GM18909 (cell line): ENCODE measurements at regions not wholly inside any gene's neighbourhood (a gene's known extent, or its start where the extent isn't known, plus 50 kb on each side); places are given as distances from the start of the nearest gene placed in this dataset.
"Not testable (repeated sequence)": the region's sequence is repeated elsewhere in the genome, so short reads cannot be mapped to it uniquely, and the experiment has no call there.

Source experiments
- ATAC-seq: cut with Tn5 transposase; IDR thresholded peaks from one replicate; pipeline ENCODE4 v1.9.1; 2021; ENCODE audit warnings: mild to moderate bottlenecking; ENCODE audit not compliant: unreplicated experiment, poor library complexity

DNA sequence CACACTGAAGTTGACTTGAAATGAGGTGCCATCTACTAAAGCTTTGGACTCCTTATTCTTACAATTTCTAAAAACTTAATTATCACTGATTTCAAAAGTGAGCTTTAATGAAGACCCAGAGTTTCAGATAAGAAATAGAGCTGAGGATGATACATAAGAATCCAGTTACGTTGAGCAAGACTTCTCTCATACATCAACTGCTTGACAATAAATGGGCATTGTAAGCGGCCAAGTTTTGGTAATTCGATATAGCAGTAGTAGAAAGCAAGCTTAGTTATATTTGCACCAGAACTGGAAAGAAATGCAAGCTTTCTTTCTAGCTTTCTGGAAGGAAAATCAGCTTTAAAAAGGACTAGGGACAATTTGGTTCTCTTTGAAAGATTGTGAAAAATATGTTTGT is 1359.6 kb downstream of the FSCB start:
- no peak for ATAC-seq

DNA sequence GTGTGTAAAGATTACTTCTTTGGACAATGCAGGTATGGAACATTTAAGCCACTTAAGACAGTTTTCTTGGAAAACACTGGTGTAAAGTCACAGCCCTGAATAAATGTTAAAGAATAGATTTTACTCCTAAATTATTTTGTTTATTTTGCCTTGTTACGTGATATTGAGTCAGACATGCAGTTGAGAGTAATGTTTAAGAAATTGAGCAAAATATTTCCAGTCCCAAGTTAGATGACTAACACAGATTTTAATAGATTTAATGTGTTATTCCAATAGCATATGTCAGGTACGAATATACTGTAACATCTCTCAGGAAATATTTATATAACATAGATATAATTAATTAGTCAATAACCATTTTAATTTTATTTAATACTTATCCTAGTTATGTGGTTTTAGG is 1361.7 kb downstream of the FSCB start:
- no peak for ATAC-seq

DNA sequence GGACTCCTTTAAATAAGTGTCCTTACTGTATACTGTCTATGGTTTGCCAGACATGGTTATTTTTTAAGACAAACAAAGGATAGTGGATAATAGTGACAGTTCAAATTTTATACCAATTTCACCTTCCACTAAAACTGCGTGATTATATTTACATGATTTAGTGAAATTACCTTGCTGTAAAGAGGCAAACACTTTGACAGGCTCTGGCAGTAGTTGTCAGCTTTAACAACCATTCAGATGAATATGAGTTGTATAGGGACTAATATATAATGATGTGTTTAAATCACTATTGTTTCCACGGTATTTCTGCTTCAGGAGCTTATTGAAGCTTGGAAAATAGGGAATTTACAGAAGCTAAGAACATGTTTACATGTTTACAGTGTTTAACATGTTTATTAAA is 1364.0 kb downstream of the FSCB start:
- no peak for ATAC-seq

DNA sequence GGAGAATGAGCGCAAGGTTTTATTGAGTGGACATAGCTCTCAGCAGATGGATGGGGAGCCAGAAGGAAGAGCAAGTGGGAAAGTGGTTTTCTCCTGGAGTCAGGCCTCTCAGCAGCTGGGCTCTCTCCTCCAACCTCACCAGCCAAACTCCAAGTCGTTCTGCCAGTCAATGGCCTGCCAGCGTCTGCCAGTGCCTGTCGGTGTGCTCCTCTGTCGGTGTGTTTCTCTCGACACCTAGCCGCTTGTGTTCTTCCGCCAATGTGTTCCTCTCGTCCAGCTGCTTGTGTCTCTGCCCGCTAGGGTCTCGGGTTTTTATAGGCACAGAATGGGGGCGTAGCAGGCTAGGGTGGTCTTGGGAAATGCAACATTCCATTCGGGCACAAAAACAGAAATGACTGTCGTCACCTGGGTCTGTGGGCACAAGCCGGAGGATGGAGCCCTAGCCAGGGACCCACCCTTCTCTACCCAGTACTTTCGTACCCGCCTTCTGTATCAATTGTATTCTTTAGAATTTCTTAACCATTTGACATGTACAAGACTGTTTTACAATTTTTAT is 1365.4 kb downstream of the FSCB start:
- ATAC-seq = no peak

DNA sequence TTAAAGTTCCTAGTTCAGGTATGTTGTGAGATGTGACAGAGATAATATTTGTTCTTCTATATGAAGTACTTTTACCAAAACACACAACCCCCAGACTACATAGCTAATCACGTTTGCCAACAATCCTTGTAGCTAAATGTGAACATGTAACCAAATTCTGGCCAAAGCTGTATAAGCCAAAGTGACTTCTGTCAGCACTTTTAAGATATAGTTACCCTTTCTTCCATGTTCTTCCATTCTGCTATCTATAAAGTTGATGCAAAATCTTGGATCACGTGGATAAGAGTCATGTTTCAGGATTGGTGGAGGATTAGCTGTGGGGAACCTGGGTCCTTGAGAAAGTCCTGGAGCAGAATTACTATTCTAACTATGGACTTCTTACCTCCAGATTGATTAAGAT is 1366.6 kb downstream of the FSCB start:
- no peak for ATAC-seq

DNA sequence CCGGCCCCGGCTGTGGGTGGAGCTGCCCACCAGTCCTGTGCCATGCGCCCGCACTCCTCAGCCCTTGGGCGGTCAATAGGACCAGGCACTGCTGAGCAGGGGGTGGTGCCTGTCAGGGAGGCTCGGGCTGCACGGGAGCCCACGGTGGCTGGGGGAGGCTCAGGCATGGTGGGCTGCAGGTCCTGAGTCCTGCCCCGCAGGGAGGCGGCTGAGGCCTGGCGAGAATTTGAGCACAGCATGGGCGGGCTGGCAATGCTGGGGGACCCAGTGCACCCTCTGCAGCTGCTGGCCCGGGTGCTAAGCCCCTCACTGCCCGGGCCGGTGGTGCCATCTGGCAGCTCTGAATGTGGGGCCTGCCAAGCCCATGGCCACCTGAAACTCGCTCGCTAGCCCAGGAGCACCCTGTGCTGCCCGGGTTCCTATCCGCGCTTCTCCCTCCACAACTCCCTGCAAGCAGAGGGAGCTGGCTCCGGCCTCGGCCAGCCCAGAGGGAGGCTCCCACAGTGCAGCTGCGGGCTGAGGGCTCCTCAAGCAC is 1371.1 kb downstream of the FSCB start:
- no peak for ATAC-seq

DNA sequence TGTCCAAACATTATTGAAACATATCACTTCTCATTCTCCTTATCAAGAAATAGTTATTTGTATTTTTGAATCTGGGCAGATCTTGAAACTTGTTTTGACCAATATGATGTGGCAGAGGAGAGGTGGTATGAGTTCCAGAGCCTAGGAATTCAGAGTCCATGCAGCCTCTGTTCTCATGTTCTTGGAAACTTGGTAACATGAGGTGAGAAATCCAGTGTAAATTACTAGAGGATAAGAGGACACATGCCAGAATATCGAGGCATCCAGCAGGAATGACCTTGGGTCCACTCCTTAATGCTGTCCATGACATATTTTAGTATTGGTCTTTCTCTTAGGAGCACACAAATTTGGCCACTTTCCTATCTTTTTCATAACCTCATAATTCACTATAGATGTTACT is 1374.6 kb downstream of the FSCB start:
- no peak for ATAC-seq

DNA sequence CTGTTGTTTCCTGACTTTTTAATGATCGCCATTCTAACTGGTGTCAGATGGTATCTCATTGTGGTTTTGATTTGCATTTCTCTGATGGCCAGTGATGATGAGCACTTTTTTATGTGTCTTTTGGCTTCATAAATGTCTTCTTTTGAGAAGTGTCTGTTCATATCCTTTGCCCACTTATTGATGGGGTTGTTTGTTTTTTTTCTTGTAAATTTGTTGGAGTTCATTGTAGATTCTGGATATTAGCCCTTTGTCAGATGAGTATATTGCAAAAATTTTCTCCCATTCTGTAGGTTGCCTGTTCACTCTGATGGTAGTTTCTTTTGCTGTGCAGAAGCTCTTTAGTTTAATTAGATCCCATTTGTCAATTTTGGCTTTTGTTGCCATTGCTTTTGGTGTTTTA is 1378.7 kb downstream of the FSCB start:
- ATAC-seq = not testable (repeated sequence)

DNA sequence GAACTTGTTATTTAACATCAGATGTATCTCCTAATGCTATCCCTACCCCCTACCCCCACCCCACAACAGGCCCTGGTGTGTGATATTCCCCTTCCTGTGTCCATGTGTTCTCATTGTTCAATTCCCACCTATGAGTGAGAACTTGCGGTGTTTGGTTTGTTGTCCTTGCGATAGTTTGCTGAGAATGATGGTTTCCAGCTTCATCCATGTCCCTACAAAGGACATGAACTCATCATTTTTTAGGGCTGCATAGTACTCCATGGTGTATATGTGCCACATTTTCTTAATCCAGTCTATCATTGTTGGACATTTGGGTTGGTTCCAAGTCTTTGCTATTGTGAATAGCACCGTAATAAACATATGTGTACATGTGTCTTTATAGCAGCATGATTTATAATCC is 1379.2 kb downstream of the FSCB start:
- ATAC-seq = not testable (repeated sequence)

DNA sequence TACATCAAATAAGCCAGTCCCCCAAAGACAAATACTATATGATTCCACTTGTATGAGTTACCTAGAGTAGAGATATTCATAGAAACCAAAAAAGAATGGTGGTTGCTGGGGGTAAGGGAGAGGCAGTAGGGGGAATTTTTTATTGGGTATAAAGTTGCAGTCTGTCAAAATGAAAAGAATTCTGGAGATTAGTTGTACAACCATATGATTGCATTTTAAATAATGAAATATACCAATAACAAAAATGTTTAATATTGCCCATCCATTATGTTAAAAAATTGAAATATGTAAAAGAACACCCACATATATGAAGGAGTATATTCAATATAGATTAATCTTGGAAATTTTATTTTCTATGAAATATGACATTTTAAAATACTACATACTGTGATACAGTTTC is 1383.5 kb downstream of the FSCB start:
- ATAC-seq = no peak

DNA sequence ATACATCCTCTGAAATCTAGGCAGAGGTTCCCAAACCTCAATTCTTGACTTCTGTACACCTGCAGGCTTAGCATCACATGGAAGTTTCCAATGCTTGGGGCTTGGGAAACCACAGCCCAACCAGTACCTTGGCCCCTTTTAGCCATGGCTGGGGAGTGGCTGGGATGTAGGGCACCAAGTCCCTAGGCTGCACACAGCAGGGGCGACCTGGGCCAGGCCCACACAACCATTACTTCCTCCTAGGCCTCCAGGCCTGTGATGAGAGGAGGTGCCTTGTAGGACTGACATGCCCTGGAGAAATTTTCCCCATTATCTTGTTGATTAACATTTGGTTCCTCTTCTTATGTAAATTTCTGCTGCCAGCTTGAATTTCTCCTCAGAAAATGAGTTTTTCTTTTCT is 1387.4 kb downstream of the FSCB start:
- ATAC-seq = no peak

DNA sequence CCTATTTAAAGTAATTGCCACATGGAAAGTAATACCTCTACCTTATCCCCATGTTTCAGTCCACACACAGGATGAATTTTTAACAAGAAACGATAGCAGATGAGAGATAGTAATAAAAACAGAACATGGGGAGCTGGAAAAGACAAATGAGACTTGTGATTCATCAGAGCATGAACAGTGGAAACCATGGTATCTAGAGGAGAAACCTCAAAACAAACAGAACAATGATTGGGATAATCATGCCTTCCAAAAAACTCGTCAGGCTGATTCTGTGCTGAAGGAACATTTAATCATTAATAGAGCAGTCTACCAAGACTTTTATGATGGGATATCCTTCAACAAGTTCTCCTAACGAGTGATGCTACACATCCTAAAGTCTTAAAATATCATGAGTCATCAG is 1390.7 kb downstream of the FSCB start:
- ATAC-seq = no peak

DNA sequence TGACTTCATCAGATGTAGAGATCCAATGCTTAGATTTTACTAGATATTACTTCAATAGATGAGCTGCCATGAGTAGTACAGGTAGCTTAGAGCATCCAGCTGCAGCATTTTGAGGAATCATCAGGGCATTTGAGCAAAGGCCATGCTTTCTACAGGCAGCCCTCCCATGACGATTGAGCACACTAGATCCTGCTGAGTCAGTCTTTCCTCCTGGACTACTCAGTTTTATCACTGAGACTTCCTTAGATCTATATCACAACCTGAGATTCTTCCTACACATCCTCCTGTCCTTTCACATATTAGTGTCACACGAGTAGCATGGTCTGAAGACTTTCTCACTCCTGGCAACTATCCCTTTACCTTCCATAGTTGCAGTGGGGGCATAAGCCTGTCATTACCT is 1401.8 kb downstream of the FSCB start:
- ATAC-seq = no peak

DNA sequence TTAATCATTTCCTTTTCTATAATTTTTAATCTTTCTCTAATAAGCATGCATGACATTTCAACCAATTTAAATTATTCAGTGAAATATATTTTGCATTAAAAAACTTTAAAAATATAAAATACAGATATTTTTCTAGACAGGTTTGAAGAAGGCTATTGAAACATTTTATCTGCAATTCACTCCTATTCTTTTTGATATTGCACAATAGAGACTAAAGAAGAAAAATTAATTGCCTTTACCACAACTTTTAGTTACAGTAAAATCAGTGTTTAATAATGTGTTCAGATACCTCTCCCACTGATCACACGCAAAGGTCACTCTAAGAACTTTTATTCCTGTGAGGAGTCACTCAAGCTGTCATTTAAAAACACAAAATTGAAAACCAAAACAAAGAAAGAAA is 1416.7 kb downstream of the FSCB start:
- no peak for ATAC-seq

DNA sequence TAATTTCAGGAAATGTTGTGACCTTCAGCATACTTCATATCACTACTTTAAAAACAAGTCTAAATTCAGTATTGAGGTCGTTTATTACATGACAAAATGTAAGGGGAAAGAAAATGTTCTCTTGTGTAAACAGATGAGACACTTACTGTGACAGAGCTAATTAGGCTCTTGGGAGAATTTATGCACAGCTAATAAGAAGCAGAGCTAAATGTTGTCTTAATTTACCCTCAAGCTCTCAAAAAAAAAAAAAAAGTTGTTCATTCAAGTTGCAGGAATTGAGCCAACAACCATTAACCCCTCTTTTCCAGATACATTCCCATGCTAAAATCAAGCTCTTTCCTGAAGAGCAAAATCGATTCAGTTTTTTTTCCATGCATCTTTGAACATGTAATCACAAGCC is 1419.4 kb downstream of the FSCB start:
- no peak for ATAC-seq

DNA sequence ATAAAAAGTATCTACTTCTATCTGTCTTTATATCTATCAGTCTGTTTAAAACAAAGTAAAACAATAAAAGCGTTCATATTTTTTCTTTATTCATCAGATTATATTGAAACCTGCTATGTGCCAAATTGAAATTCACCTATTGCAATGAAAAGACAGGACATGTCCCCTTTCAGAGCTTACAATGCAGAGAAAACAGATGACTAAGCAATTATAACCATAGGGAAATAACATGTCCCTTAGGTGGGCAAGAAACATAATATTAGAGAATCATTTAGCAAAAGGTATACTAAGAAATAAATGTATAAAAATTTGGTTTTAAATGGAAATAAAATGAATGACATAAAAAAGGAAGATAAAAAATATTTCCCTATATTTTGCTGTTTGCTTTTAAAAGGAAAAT is 1421.3 kb downstream of the FSCB start:
- ATAC-seq = no peak

DNA sequence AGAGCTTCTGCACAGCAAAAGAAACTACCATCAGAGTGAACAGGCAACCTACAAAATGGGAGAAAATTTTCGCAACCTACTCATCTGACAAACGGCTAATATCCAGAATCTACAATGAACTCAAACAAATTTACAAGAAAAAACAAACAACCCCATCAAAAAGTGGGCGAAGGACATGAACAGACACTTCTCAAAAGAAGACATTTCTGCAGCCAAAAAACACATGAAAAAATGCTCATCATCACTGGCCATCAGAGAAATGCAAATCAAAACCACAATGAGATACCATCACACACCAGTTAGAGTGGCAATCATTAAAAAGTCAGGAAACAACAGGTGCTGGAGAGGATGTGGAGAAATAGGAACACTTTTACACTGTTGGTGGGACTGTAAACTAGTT is 1439.7 kb downstream of the FSCB start:
- not testable (repeated sequence) for ATAC-seq

DNA sequence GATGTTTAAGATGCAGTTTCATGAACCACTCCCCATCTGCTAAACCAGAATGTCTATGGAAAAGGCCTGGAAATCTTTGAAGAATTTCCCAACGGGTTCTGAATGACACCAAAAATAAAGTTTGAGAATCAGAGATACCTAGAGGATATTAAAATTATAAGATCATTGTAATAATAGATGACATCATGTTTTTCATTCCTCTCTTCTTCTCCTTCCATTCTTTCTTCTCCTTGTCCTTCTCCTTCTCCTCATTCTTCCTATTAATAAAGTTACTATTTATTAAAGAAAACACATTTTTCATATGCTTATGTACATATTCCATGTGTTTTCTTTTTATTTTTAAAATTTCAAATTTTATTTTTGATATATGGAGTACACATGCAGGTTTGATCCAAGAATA is 1449.4 kb downstream of the LRFN5 start:
- no peak for ATAC-seq

DNA sequence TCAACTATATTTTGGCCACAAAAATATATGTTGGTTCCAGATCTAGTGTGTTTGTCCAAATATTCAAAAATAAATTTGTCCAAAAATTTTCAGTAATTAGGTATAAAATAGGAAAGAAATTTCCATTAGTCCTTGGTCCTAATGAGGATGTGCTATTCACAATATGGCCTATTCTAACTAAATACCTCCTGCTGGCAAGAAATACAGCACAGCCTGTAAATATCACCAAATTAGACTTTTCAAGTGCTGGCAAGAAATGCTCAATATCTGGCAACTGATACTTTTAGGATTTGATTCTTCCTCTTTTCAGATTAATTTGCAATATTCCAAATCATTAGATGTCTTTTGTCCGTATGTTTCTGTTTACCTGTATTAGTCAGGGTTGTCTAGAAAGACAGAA is 1446.2 kb downstream of the LRFN5 start:
- ATAC-seq = no peak

DNA sequence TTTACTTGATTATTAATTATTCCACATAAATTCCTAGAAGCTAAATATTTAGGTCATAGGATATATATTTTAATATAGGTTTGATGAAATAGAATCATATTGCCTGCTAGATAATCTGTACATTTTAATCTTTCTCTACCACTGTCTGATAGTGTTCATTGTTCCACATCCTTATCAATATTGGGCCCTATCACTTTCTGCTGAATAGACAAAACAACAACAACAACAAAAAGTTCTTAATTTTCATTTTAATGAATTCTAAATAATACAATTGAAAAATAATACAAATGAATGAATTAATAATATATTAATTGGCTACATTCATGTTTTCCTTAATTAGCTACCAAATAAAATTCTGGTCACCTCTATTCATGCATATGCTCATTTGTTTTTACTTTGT is 1437.2 kb downstream of the LRFN5 start:
- ATAC-seq = no peak

DNA sequence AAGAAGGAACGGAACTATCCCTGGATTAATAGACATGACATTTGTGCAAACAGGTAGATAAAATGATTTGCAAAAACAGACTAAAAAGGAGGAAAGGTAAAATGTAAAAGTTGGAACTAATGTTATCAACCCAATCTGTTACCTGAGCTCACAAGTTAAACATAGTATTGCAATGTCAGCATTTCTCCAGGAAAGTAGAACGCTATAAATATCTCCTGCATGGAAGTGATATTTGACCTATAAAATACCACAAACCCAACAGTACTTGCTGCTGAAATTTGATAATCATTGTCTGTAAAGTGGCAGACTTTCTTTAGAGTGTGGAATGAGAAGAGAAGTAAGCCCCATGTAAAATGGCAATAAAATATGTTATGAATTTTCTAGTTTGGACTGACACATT is 1435.7 kb downstream of the LRFN5 start:
- ATAC-seq = no peak

DNA sequence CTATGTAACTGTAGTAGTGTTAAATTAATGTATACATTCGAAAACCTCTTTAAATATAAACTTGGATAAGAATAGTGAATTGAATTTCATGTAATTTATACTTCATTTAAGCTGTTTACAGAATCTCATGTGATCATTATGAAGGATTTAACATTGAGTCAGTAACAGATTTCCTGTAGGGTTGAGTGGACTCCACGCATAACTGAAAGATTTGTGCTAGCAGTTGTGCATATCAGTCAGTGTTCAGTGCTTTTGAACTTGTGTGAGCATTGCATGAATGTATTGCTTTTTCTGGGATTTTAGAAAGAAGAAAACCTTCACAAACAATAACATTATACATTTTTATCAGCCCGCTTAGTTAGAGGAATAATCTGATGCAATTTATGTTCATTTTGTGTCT is 1435.3 kb downstream of the LRFN5 start:
- ATAC-seq = no peak

DNA sequence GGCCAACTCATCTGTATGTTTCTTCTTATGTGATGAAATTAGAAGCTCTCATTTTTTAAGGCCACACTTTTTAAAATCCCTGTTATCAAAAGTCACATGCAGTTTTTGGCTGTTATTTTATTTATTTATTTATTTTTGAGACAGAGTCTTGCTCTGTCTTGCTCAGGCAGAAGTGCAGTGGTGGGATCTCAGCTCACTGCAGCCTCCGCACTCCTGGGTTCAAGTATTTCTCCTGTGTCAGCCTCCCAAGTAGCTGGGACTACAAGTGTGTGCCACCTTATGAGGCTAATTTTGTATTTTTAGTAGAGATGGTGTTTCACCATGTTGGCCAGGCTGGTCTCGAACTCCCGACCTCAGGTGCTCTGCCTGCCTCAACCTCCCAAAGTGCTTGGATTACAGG is 1434.5 kb downstream of the LRFN5 start:
- no peak for ATAC-seq
